ENCODE measurements at regions not wholly inside any gene's neighbourhood (a gene's known extent, or its start where the extent isn't known, plus 50 kb on each side); places are given as distances from the start of the nearest gene placed in this dataset.
A peak's percentile ranks its signal among the peaks of the same experiment; 100 is the strongest.

- Histone ChIP-seq H3K36me3 (no peaks in the 10 kb centered on the region), H3K27me3 (no peaks in the 10 kb centered on the region), H3K4me1 (ENCODE audit: low read depth) (no peaks in the 10 kb centered on the region), H3K27ac (no peak overlapping the region), H3K9me3 (ENCODE audit: low read depth) (no peaks in the 10 kb centered on the region), H3K4me3 (no peak overlapping the region)
- DNase-seq (ENCODE audit: low read depth in 1 of 2, low spot score in 1 of 2): no peak
- TF ChIP-seq CTCF (IDR thresholded peaks at IDR 0.05; ENCODE audit: low read depth, low read length): no peak
These were observed 94.2 kb upstream of the WASF3 start for GRCh38 chr13:26463296-26463695.

DNA sequence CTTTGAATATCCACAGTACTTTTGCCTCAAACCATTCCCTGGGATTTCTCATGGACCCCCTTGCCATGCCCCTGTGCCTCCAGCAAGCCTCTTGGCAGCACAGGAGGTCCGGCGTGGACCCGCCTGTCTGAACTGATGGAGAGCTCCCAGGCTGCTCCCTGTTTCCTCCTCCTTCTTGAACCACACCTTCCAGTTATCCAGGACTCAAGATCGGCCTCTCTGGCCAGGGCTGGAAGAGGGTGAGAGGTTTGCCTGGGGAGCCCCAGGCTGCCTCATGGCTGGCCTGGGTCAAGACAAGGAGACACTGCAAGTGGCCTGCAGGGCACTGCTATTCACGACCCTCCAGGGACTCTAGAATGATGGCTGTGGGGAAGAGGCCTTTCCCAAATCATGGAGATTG lies 93.6 kb upstream of the WASF3 start:
- H3K27me3 ChIP-seq: no peaks in the 10 kb centered on the region
- no peaks in the 10 kb centered on the region for H3K4me1 ChIP-seq (ENCODE audit: low read depth)
- H3K4me3 ChIP-seq: no peak overlapping the region
- H3K27ac ChIP-seq: no peak overlapping the region
- TF ChIP-seq CTCF (IDR thresholded peaks at IDR 0.05; ENCODE audit: low read depth, low read length): no peak
- H3K9me3 ChIP-seq (ENCODE audit: low read depth): no peaks in the 10 kb centered on the region
- no peaks in the 10 kb centered on the region for H3K36me3 ChIP-seq
- no peak for DNase-seq (ENCODE audit: low read depth in 1 of 2, low spot score in 1 of 2)

DNA sequence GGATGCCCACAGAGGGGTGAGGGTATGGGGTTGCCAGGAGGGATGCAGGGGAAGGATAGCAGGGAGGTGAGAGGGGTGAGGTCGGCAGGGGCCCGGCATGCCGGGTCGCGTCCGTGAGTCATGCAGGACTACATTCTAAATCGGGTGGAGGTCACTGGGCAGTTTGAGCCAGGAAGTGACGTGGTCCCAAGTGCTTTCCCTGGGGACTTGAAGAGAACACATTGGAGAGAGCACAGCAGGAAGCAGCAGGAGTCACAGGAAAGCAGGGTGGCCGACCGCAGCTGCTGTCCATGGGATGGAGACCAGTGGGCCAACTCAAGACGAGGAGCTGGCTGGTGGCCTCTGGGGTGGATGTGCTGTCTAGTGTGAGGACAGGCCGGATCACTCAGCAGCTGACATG lies 92.0 kb upstream of the WASF3 start:
- Histone ChIP-seq H3K9me3 (ENCODE audit: low read depth) (no peaks in the 10 kb centered on the region), H3K27me3 (no peaks in the 10 kb centered on the region), H3K36me3 (no peaks in the 10 kb centered on the region), H3K4me3 (no peak overlapping the region), H3K27ac (no peak overlapping the region), H3K4me1 (ENCODE audit: low read depth) (no peaks in the 10 kb centered on the region)
- DNase-seq (ENCODE audit: low read depth in 1 of 2, low spot score in 1 of 2): peak in 1 of 2 donors; percentile 27
- no peak for TF ChIP-seq CTCF (IDR thresholded peaks at IDR 0.05; ENCODE audit: low read depth, low read length)

- H3K4me3 ChIP-seq: no peak overlapping the region
- no peaks in the 10 kb centered on the region for H3K9me3 ChIP-seq (ENCODE audit: low read depth)
- TF ChIP-seq CTCF (IDR thresholded peaks at IDR 0.05; ENCODE audit: low read depth, low read length): no peak
- H3K27me3 ChIP-seq: no peaks in the 10 kb centered on the region
- no peak for DNase-seq (ENCODE audit: low read depth in 1 of 2, low spot score in 1 of 2)
- H3K27ac ChIP-seq: no peak overlapping the region
- no peaks in the 10 kb centered on the region for H3K4me1 ChIP-seq (ENCODE audit: low read depth)
- H3K36me3 ChIP-seq: no peaks in the 10 kb centered on the region
These were observed 91.5 kb upstream of the WASF3 start for GRCh38 chr13:26465954-26466353.

DNA sequence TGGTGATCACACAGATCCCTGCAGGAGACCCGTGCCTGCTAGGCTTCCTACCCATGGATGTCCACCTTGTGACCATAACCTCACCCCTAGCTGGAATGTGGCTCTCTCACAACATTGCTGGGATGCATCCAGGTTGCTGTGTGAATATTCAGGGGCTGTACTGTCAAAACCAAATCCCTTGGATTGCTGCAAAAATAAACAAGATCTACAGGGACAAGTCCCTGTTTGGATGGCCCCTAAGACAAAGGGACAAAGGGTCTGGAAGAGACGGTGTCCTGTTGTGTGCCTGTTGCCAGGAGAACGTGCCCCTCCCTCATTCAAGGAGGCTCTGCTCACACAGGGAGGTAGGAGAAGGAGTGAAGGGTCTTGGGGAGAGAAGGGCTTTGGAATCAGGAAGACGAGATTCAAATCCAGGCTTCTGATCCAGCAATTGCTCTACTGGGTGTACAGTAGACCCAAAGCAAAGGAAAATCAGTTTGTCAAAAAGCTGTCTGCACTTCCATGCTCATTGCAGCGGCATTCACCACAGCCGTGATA lies 89.2 kb upstream of the WASF3 start:
- no peak overlapping the region for H3K27ac ChIP-seq
- no peaks in the 10 kb centered on the region for H3K36me3 ChIP-seq
- H3K27me3 ChIP-seq: no peaks in the 10 kb centered on the region
- no peak for TF ChIP-seq CTCF (IDR thresholded peaks at IDR 0.05; ENCODE audit: low read depth, low read length)
- H3K4me1 ChIP-seq (ENCODE audit: low read depth): no peaks in the 10 kb centered on the region
- H3K9me3 ChIP-seq (ENCODE audit: low read depth): no peaks in the 10 kb centered on the region
- DNase-seq (ENCODE audit: low read depth in 1 of 2, low spot score in 1 of 2): no peak
- H3K4me3 ChIP-seq: no peak overlapping the region

DNA sequence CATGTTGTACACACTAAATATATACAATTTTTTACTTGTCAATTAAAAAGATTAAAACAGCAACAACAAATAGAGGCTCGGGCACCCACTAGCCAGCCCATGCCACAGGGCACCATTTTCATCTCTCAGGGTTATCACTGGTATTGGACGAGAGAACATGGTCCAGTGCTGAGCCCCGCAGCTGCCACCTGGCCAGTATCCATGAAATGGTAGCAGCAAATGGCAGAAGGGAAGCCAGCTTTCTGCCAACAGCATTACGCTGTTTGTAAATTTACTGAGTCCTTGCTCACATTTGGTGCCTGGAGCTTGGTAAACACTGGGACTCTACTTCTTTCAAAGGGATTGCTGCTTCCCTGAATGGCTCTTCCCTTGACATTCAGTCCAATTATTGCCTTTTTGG lies 87.9 kb upstream of the WASF3 start:
- Histone ChIP-seq H3K27me3 (no peaks in the 10 kb centered on the region), H3K27ac (no peak overlapping the region), H3K4me3 (no peak overlapping the region), H3K36me3 (no peaks in the 10 kb centered on the region), H3K4me1 (ENCODE audit: low read depth) (no peaks in the 10 kb centered on the region), H3K9me3 (ENCODE audit: low read depth) (no peaks in the 10 kb centered on the region)
- no peak for DNase-seq (ENCODE audit: low read depth in 1 of 2, low spot score in 1 of 2)
- TF ChIP-seq CTCF (IDR thresholded peaks at IDR 0.05; ENCODE audit: low read depth, low read length): no peak
